Femur (tissue), 1 donor: ENCODE measurements at regions not wholly inside any gene's neighbourhood (a gene's known extent, or its start where the extent isn't known, plus 50 kb on each side); places are given as distances from the start of the nearest gene placed in this dataset.

Source experiments
- DNase-seq: peaks from one replicate; pipeline ENCODE4 v3.0.0-alpha.2; 2017

- no peak for DNase-seq
These were observed 295.4 kb upstream of the KCNJ16 start for GRCh38 chr17:69779378-69780214.

- DNase-seq, result no peak
These were observed 291.2 kb upstream of the KCNJ16 start for GRCh38 chr17:69783865-69784264.

- DNase-seq, result no peak
These were observed 286.1 kb upstream of the KCNJ16 start for GRCh38 chr17:69788957-69789356.

GRCh38 chr17:69796078-69796477 lies 278.9 kb upstream of the KCNJ16 start:
- DNase-seq, result peak; percentile 28

GRCh38 chr17:69800870-69801269 lies 274.2 kb upstream of the KCNJ16 start:
- no peak for DNase-seq

GRCh38 chr17:69801368-69801767 lies 273.7 kb upstream of the KCNJ16 start:
- no peak for DNase-seq

- no peak for DNase-seq
These were observed 272.8 kb upstream of the KCNJ16 start for GRCh38 chr17:69802045-69802740.

- no peak for DNase-seq
These were observed 265.7 kb upstream of the KCNJ16 start for GRCh38 chr17:69809331-69809730.

- no peak for DNase-seq
These were observed 264.6 kb upstream of the KCNJ16 start for GRCh38 chr17:69810326-69810965.

- DNase-seq, result no peak
These were observed 262.7 kb upstream of the KCNJ16 start for GRCh38 chr17:69812240-69812837.

- no peak for DNase-seq
These were observed 261.0 kb upstream of the KCNJ16 start for GRCh38 chr17:69814031-69814430.

- DNase-seq, result no peak
These were observed 259.6 kb upstream of the KCNJ16 start for GRCh38 chr17:69815406-69815805.

- no peak for DNase-seq
These were observed 256.6 kb upstream of the KCNJ16 start for GRCh38 chr17:69818467-69818866.

- DNase-seq, result no peak
These were observed 255.5 kb upstream of the KCNJ16 start for GRCh38 chr17:69819316-69820087.

GRCh38 chr17:69820876-69821473 lies 254.1 kb upstream of the KCNJ16 start:
- peak; percentile 57 for DNase-seq

GRCh38 chr17:69822314-69822875 lies 252.6 kb upstream of the KCNJ16 start:
- DNase-seq, result no peak

GRCh38 chr17:69828087-69828486 lies 246.9 kb upstream of the KCNJ16 start:
- peak; percentile 54 for DNase-seq

- DNase-seq, result no peak
These were observed 240.5 kb upstream of the KCNJ16 start for GRCh38 chr17:69834494-69834893.

GRCh38 chr17:69851736-69852135 lies 223.3 kb upstream of the KCNJ16 start:
- no peak for DNase-seq

GRCh38 chr17:69853541-69854224 lies 221.3 kb upstream of the KCNJ16 start:
- no peak for DNase-seq

GRCh38 chr17:69854225-69854780 lies 220.7 kb upstream of the KCNJ16 start:
- DNase-seq, result no peak
